ENCODE measurements at regions not wholly inside any gene's neighbourhood (a gene's known extent, or its start where the extent isn't known, plus 50 kb on each side); places are given as distances from the start of the nearest gene placed in this dataset.
"Not testable (repeated sequence)": the region's sequence is repeated elsewhere in the genome, so short reads cannot be mapped to it uniquely, and the experiment has no call there.

DNA sequence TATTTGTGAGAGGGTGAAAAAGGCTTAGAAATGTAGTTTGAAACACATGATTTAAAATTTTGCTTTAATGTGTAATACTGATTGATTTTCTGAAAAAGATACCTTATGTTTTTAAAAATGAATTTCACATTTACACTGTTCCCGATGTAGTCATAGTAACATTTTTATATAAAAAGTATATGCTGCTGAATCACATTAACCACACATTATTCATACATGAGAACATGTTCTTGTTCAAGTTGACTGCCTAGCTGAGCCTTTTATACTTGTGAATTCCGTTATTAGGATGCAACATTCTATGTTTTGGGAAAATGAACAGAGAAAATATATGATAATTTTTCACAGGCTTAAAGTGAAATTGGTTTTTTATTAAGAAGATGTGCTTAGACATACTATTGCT lies 461.1 kb upstream of the NUDT12 start:
- DNase-seq (ENCODE audit: low read depth, low spot score): no peak
- H3K4me3 ChIP-seq (ENCODE audit: low read length): no peak overlapping the region

DNA sequence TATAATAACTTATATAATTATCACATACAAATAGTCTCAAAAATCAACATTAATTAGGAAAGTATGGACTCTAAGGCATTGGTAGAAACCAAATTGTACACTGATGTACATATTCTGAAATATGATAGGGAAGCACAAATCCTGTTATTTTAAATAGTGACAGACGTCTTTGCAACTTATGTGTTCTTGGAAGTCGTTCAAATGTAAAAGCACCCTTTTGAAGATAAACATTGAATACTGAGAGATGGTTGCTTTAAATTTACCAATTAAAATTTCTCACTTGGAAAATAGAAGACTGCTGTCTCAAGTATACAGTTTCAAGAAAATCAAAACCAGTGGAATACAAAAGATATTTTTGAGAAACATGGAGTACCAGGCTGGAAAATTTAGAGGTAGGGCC lies 457.4 kb upstream of the NUDT12 start:
- H3K4me3 ChIP-seq (ENCODE audit: low read length): no peak overlapping the region
- DNase-seq (ENCODE audit: low read depth, low spot score): no peak

DNA sequence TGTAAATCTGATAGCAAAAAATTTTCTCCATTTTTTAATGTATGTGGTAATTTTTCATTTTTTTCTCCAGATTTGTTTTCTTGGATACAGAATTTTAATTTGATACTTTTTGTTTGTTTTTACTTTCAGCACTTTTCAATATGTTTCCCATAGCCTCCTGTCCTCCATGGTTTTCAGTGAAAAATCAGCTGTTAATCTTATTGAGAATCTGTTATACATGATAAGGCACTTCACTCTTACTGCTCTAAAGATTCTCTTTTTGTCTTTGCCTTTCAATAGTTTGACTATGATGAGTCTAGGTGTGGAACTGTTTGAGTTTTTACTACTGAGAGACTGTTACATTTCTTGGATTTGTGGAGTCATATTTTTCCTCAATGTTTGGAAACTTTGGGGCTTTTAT lies 455.7 kb upstream of the NUDT12 start:
- no peak overlapping the region for H3K4me3 ChIP-seq (ENCODE audit: low read length)
- DNase-seq (ENCODE audit: low read depth, low spot score): no peak

DNA sequence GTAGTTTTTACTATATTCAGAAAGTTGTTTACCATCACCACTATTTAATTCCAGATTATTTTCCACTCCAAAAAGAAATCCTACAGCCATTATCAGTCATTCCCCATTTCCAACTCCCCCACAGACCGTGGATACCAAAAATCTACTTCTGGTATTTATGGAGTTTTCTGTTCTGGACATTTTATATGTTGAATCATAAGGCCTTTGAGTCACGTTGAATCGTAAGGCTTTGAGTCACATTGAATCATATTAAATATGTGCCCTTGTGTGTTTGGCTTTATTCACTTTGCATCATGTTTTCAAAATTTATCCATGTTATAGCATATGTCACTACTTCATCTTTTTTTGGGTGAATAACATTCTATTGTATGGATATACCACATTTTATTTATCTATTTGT lies 454.1 kb upstream of the NUDT12 start:
- no peak for DNase-seq (ENCODE audit: low read depth, low spot score)
- no peak overlapping the region for H3K4me3 ChIP-seq (ENCODE audit: low read length)

DNA sequence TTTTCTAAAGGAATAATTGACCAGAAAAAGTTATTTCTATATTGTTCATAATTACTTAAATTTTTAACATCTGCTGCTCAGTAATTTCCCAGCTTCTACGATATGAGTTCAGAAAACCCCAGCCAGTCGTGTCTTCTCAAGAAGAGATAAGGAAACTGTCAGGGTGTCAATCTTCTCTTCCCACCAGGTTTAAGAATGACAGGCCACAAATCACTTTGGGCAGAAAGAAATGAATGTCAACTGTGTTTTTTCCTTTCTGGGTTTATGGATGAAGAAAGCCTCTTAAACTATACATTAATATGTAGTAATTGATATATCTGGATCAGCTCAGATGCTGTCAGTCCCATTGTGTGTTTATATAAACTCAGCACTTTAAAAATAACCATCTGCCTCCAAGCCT lies 453.2 kb upstream of the NUDT12 start:
- no peak for DNase-seq (ENCODE audit: low read depth, low spot score)
- no peak overlapping the region for H3K4me3 ChIP-seq (ENCODE audit: low read length)

DNA sequence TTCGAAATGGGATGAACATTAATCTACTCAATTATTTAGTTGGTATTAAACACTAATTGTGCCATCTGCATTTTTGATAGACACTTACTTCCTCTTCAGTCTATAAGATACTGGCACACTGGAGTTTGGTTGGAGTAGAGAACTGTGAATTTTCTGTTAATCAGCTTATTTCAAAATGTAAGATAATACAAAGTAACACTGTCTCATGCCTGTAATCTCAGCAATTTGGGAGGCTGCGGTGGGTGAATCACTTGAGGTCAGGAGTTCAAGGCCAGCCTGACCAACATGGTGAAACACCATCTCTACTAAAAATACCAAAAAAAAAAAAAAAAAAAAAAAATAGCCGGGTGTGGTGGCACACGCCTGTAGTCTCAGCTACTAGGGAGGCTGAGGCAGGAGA lies 440.2 kb upstream of the NUDT12 start:
- DNase-seq (ENCODE audit: low read depth, low spot score); H3K4me3 ChIP-seq (ENCODE audit: low read length): not testable (repeated sequence)

DNA sequence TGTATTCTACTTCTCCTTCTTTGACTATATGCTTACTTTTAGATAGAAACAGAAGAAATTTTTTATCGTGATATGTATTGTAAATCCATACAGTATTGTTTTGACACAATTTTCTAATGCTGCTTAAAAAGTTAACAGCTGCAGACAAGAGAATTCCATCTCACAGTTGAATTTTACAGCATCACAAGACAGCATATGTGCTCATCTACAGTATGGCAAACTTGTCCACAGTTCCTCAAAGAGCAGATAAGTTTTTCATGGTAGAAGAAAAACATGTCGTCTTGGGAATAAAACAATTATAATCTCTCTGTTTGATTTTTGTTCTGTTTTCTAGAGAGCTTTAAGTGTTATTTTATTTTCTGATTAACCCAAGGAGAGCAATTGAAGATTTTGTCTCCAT lies 438.5 kb upstream of the NUDT12 start:
- H3K4me3 ChIP-seq (ENCODE audit: low read length): no peak overlapping the region
- no peak for DNase-seq (ENCODE audit: low read depth, low spot score)

DNA sequence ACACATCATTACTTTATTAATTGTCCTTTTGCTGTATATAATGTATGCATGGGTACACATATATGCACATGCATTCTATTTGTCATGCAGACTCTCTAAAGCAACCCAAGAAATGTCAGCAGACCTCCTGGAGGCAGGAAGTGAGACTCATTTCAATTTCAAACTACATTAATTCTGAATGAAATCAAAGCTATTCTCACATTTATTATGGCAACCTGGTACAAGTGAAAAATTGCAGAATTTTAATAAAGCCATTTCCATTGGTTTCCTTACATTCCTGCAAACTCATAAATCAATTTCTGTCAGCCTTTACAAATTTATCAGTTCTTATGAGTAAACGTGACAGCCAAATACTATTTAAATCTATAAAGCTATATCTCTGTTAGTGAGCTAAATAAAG lies 430.4 kb upstream of the NUDT12 start:
- no peak for DNase-seq (ENCODE audit: low read depth, low spot score)
- H3K4me3 ChIP-seq (ENCODE audit: low read length): no peak overlapping the region

DNA sequence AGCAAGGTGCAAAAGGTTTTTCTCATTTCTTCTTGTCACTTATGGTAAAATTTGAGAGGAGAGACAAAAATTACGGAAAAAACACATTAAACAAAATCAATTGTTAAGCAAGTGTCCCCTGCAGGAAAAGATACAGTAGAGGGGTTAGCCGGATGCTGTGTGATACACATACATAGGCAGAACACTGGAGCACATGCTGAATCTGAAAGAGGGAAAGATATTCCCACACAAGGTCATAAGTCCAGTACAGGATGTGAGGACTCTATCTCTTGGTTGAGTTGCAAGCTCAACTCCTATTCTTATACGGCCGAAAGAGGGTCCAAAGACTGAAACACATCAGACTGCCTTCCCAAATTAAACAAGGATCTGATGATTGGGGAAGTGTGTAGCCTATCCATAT lies 427.5 kb upstream of the NUDT12 start:
- no peak for DNase-seq (ENCODE audit: low read depth, low spot score)
- no peak overlapping the region for H3K4me3 ChIP-seq (ENCODE audit: low read length)

DNA sequence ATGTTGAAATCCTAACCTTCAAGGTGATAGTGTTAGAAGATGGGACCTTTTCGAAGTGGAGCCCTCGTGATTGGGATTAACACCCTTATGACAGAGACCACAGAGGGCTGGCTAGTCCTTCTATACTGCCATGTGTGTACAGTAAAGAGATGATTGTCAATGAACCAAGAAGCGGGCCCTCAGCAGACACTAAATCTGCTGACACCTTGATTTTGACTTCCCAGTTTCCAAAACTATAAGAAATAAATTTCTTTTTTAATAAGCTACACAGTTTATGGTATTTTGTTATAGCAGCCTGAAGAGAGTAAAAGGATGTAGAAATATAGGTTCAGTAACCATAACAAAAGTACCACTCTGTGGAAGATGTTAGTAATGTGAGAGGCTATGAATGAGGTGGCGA lies 419.0 kb upstream of the NUDT12 start:
- no peak overlapping the region for H3K4me3 ChIP-seq (ENCODE audit: low read length)
- DNase-seq (ENCODE audit: low read depth, low spot score): no peak

DNA sequence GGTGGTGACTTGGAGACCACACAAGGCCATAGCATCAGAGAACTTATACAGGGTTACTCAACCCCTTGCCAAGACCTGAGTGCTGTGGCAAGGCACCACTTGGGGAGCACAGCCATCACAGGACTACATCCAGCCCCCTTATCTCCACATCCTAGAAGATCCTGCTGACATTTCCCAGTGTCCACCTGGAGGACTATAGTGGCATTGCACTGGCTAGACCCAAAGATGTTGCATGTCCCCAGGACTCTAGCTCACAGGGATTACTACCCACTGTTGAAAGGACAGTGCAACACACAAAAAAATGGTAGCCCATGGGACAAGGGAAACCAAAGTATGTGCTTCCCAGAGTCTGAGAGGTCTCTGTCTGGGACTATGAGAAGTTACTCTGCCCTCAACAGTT lies 411.1 kb upstream of the NUDT12 start:
- no peak for DNase-seq (ENCODE audit: low read depth, low spot score)
- H3K4me3 ChIP-seq (ENCODE audit: low read length): no peak overlapping the region

DNA sequence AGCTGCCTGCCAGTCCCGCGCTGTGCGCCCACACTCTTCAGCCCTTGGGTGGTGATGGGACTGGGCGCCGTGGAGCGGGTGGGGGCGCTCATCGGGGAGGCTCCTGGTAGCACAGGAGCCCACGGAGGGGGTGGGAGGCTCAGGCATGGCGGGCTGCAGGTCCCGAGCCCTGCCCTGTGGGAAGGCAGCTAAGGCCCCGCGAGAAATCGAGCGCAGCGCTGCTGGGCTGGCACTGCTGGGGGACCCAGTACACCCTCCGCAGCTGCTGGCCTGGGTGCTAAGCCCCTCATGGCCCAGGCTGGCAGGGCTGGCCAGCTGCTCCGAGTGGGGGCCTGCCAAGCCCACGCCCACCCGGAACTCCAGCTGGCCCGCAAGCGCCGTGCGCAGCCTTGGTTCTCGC lies 403.7 kb upstream of the NUDT12 start:
- H3K4me3 ChIP-seq (ENCODE audit: low read length); DNase-seq (ENCODE audit: low read depth, low spot score): not testable (repeated sequence)

DNA sequence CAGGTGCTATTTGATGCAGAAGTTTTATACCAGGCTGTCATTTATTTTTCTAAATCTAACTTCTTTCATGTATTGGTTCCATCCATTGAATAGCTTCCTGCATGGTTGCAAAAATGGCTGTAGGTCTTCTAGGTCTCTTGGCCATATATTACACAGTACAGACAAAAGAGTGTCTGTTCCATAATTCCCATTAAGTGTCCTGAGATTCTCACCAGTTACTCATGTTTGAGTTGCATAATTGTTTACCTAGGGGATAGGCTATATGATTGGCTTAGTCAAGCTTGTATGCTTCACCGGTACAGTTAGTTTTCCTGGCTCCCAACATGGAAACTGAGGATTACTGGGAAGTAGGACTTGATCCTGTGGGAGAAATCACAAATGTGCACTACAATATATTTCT lies 399.4 kb upstream of the NUDT12 start:
- no peak overlapping the region for H3K4me3 ChIP-seq (ENCODE audit: low read length)
- no peak for DNase-seq (ENCODE audit: low read depth, low spot score)

DNA sequence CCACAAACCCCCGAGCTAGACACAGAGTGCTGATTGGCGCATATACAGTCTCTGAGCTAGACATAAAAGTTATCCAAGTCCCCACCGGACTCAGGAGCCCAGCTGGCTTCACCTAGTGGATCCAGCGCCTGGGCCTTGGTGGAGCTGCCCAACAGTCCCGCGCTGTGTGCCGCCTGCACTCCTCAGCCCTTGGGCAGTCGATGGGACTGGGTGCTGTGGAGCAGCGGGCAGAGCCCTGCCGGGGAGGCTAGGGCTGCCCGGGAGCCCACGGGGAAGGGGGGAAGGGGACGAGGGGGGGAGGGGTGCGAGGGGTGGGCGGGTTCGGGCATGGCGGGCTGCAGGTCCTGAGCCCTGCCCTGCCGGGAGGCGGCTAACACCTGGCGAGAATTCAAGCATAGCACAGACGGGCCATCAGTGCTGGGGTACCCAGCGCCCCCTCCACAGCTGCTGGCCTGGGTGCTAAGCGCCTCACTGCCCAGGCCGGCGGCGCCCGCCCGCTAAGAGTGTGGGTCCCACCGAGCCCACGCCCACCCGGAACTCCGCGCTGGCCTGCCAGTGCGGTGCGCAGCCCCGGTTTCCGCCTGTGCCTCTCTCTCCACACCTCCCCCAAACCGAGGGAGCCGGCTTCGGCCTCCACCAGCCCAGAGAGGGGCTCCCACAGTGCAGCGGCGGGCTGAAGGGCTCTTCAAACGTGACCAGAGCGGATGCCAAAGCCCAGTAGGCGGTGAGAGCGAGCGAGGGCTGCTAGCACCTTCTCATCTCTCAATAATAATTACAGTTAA lies 391.2 kb upstream of the NUDT12 start:
- no peak for DNase-seq (ENCODE audit: low read depth, low spot score)
- no peak overlapping the region for H3K4me3 ChIP-seq (ENCODE audit: low read length)

DNA sequence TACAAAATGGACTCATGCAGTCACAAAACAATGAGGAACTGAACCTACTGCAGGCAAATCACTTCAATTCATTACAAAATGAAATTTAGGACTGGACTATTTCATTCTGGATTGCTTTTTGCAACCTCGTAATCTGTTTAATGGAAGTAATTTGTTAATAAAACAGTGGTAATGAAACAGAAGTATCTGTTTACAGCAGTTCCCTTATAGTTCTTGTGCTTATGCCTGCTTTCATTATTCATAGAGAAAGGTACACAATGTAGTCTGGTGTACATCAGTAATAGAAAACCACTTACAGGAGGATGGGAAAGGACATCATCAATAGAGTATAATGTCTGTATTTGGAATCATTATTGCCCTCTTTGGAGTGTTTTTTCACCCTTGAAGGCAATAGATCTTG lies 389.2 kb upstream of the NUDT12 start:
- H3K4me3 ChIP-seq (ENCODE audit: low read length): no peak overlapping the region
- DNase-seq (ENCODE audit: low read depth, low spot score): no peak

DNA sequence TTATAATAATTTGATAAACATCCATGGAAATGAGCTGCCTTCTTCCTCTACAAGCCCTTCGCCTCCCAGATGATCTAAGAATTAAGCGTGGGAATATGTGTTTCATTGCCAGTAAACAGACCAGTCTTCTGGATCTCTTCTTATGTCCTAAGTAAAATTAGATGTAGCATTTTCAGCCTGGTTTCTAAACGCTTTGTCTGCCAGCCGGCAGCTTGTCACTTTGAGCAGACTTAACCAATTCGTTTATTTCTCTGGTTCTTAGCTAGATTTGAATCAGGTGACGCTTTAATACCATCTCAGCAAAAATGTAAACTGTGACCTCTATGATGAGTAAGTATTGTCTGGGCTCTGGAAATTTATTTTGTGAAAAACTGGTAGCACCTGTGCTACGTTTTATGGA lies 380.6 kb upstream of the NUDT12 start:
- no peak overlapping the region for H3K4me3 ChIP-seq (ENCODE audit: low read length)
- DNase-seq (ENCODE audit: low read depth, low spot score): no peak

DNA sequence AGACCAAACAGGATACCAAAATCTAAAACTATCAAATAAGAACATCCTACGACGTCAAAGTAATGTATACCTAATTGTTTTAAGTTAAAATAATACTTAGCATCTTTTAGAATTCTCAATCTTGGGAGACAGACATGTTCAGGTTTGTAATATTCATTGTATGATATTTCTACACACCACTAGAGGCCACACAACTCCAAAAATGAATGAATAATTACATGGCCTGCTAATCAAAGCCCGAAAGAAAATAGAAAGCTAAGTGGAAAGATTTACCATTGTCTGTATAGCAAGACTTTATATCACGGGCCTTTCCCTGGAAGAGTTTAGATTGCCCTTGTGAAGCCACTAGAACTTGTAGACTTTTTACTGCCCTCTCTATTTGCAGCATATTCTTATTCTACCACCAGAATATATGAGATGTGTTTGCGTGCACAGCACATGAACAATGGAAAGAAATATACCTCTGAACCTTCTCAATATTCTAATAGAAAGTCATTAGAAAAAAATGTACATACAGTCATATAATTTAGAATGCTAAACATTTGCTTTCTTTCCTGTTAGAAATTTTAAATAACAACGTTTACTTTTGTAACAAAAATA lies 380.1 kb upstream of the NUDT12 start:
- no peak for DNase-seq (ENCODE audit: low read depth, low spot score)
- no peak overlapping the region for H3K4me3 ChIP-seq (ENCODE audit: low read length)

DNA sequence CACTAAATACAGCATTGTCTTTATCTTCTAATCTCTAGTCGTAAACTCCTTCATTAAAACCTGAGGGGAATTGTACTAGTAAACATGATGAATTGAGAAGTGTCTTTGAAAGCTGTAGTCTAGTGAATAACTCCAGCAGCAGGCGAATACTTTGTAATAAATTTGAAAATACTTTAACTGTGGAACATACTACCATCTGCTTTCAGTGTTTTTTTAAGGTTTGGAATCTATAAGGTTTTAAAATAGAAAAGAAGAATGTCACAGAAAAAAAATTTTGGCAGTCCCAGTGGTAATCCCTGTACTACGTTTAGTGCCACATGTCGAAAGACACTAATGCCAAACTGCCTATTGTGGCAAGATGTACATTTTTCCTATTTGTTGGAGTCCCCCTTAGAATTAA lies 379.0 kb upstream of the NUDT12 start:
- no peak overlapping the region for H3K4me3 ChIP-seq (ENCODE audit: low read length)
- no peak for DNase-seq (ENCODE audit: low read depth, low spot score)

DNA sequence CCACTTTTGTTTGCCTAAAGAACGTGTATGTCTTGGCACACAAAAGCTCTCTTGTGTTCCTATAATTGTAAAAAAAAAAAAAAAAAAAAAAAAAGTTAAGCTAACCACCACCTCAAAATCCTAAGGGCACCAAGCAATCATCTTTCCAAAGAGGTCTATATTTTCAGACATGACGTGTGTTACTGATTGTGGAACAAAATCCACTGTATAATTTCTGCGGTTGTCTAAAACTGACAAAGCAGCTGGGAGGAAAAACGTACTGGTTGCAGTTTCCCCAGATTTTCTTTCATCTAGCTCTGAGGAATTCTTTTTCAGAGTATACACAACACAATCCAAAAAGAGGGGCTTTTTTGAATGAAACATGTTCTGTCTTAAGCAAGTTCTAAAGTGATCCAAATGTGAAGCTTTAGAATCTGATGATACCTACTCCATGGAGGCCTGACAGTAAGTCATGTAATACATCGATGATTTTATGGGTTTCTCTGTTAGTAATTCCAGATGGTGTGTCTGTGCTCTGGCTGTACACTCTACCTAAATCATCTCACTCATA lies 375.6 kb upstream of the NUDT12 start:
- no peak for DNase-seq (ENCODE audit: low read depth, low spot score)
- H3K4me3 ChIP-seq (ENCODE audit: low read length): no peak overlapping the region

DNA sequence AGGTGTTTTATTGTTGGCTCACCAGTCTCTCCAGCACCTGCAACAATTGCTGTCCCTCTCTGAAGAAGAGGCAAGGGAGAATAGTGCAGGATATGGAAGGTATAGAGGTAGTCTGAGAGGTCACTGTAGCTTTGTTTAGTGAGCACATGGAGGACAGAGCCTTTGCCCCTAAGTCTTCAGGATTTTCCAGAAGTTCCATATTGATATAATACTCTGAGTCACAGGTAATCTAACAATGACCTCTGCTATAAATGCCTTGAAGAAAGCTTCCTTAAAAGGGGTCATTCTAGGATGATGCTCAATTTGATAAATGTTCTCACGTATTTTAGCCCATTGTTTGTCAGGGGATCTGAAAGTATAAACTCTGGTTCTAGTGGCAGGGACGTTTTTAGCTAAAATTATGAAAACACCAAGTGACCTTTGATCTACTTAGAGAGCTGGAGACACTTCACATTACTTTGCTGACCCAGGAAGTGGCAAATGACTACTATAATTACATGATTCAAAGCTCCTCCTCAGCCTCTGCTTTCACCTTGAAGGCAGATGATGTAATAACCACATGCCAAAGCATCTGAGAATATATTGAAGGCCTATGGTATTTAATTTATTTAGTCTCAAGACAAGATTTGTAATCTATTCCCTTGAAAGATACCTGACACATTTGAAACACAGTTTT lies 366.9 kb upstream of the NUDT12 start:
- DNase-seq (ENCODE audit: low read depth, low spot score): no peak

More for the DNA sequence above, 366.9 kb upstream of the NUDT12 start:
- H3K4me3 ChIP-seq (ENCODE audit: low read length): no peak overlapping the region
